Right kidney (tissue), 1 donor: ENCODE measurements at regions not wholly inside any gene's neighbourhood (a gene's known extent, or its start where the extent isn't known, plus 50 kb on each side); places are given as distances from the start of the nearest gene placed in this dataset.

Source experiments
- DNase-seq: peaks from one replicate; pipeline ENCODE4 v3.0.0-alpha.2; 2016

DNA sequence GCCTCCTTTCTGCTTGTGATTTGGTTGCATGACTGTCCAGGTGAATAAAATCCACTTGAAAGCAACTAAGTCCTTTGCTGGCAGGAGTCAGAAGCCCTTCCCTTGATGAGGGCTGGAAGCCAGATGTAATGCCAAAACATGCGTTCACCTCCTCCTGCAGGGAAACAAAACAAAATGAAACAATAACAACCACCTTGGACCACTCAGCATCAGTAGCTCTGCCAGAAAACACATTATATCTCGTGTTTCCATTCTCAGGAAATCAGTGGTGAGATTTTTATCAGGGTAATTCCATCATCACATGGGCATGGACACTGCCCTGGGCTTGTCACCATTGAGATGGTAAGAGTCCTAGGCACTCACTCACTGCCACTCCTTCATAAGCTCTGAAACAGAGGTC is 350.3 kb upstream of the ACTBL2 start:
- no peak for DNase-seq

DNA sequence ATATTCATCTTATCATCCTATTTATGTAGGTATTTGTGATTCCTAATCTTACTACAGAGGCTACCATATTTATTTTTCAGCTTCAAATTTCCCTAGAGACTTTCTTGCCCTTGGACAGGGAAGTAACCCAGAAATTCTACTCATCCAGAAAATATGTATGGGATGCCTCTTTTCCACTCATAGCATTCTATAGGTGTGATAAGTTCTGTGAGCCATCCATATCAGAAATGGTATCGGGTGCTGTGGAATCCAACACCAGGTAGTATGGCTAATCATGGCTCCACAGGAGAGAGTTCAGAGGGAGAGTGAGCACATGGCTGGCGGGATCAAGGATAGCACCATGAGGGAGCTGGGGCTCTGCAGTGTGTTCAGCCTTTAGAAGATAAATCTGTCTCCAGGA is 349.3 kb upstream of the ACTBL2 start:
- DNase-seq: no peak

DNA sequence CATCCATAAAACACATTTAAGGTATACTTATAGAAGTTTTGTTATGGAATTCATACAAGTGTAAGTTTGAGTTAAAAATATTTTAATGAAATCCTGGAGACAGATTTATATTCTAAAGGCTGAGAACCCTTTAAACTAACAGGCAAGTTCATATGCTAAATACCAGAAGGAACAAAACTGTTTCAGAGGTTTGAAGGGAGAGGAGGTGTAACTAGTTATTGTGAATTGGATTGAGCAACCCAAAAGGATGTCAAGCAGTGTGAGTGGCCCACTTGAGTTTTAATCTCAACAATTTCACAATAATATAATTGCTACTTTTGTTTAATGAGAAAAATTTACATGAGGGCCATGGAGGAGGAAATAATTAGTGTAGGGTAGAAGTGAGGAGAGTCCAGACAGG is 348.5 kb upstream of the ACTBL2 start:
- DNase-seq: no peak

DNA sequence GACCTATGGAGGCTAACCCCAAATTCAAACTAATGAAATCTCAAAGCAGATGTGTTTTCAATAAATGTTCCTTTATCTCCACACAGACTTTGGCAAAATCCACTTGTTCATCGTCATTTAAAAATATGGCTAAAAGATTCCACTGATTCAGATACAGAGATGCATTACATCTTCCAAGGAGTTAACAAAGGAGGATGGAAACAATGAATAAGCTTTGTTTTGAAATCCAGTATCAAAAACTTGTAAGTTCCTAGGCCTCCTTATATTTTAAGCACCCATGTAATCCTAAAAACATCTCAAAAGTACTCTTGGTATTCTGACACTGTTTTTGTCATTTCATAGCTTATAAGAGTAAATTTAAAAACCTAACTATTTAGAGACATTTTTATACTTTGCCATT is 345.6 kb upstream of the ACTBL2 start:
- DNase-seq: no peak

DNA sequence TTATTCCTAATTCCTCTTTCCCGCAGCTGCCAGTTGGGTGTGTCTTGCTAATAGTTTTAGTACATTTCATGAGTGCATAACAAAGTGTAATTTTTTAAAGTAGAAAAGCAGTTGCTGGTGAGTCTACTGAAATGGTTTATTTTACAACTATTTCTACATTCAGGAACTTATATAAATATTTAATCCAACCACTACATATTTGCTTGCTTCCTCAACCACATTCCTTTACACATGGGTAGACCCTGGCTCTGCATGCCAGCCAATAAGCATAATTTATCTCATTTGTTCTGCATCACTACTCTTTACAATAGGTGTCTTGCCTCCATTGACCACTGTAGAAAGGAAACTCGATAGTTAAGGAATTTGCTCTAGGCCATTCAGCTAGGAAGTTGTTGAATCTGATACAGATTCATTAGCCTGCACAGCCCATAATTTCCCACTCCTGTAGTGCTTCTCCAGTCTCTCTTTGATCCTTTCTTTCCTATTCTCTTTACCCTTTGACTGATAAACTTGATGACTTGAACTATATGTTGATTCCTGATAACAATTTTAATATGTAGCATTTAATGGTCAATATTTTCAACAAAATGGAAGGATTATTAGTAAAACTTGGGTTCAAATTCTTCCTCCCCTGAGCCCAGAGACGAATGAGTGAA is 342.5 kb upstream of the ACTBL2 start:
- peak; percentile 25 for DNase-seq

DNA sequence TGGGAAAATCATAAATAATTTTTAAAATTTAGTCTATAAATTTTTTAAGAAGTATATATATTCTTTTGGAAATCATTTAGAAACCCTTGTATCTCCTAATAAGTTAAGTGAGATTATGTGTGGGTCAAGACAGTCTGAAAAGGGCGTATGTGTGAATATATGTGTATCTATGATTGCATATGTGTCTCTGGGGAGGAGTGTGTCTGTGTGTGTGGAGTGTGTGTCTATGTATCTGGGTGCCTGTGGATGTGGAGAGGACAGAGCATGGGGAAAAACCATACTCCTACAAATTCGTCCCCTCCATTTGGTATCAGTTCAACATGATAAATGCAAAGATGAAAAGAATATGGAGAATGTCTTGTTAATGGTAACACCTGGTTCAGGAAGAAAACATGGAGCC is 342.0 kb upstream of the ACTBL2 start:
- no peak for DNase-seq

DNA sequence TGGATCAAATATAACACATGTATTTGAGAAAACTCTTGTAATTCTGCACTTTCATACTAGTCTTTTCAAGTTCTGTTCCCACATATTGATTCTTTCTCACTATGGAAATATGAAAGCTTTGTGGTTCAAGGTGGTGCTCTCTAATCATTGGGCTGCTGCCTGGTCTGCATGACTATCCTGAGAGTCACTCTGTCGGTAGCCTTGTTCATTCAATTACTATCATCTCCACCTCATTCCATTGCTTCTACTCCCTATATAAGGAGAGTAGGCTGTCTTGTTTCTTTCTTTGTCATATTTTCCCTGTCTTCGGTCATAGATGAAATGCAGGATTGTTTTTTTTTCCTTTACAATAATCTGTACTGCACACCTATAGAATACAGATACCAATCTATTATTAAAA is 341.4 kb upstream of the ACTBL2 start:
- DNase-seq: no peak

DNA sequence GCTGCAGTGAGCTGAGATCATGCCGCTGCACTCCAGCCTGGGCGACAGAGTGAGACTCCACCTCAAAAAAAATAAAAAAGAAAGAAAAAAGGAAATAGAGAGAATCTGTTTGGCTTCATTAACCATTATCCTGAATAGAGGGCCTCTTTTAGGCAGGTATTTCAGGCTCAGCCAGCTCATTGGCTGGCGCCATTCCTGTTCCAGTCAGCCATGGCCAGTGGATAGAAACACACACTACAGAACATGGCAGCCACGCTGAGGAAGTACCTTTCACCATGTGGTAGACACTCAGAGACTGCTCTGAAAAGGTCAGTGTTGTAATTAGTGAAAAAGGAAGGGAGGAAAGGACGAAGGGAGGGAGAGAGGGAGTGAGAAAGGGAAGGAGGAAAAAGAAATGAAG is 340.0 kb upstream of the ACTBL2 start:
- DNase-seq: no peak

DNA sequence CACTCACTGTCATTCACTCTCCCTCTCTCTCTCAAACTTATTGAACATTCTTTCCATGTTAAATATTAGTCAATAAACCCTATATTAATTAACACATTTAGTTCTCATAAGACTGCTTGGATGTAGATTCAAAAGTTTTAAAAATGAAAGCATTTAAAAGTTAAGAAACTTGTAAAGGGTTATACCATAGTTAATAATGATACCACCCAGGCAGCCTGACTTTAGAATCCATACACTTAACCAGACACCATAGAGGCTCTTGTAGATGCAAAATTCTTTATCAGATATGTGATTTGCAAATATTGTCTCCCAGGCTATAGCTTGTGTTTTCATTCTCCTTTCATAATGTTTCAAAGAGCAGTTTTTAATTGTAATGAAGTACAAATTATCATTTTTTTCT is 335.8 kb upstream of the ACTBL2 start:
- no peak for DNase-seq

DNA sequence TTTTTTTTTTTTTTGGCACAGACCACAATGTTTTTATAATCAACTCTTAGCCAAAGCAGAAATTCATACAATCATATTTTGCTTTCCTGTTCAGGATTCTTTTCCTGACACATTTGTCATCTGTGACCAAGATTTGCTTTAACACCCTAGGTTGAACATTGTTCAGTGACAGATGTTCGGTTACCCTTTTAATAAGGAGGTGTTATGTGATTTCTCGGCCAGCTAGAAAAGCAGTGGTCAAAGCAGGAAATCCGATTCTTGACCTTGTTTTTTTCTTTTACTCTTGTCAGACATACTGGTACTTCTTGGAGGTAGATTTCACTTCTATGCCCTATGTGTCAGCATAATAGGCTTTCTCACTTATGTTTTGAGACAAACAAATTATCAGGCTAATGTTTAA is 335.3 kb upstream of the ACTBL2 start:
- no peak for DNase-seq

DNA sequence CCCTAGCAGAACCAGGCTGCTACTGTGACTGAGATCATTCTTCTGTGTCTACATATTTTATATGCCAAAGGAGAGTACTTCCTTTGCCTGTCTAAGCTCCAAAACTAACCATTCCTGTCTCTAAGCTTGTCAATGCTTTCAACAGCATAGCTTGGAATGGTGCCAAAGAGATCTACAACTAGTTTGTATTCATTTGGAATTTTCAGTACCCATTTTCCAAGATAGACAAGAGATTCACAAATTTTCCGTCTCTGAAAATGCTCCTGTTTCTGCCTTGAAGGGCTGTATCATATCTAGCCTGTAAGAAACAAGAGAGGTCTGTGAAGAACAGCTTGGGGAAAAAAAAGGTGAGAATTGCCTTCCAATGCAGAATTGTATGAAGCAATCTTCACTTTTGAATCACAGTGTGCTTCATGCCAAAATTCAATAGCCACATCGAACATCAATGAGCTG is 334.4 kb upstream of the ACTBL2 start:
- DNase-seq: no peak

DNA sequence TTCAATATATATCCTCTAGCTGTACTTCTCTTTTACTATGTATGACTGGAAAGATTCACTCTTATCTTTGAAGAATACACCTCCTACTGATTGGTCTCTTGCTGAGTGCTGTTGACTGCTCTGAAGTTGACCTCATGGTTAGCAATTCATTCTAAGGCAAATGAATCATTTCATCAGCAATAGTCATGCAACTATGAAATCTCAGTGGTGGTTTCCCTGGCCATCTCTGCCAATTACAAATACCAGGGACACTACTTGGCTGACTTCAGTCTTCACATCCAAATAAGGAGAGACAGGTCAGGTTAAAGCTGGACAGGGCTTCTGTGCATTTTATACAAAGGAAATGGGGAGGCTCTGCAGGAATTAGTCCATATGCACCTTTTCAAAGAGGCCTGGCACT is 333.5 kb upstream of the ACTBL2 start:
- DNase-seq: no peak

DNA sequence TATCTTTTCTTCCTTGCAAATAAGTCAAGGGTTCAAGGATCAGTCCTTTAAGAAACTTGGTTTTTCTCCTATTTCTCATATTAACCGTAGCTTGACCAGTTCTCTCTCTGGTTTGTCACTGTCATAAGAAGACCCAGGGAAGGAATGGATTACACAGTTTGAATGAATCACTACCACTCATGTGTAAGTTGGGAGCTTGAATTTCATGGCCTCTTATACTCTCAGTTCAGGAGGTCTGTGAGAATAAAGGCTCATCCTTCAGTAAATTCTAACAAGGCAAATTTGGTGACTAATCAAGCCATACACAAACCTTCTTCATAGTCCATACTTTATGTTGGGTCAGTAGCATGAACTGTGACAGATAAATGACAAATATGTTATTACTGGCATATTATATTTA is 323.1 kb upstream of the ACTBL2 start:
- no peak for DNase-seq

DNA sequence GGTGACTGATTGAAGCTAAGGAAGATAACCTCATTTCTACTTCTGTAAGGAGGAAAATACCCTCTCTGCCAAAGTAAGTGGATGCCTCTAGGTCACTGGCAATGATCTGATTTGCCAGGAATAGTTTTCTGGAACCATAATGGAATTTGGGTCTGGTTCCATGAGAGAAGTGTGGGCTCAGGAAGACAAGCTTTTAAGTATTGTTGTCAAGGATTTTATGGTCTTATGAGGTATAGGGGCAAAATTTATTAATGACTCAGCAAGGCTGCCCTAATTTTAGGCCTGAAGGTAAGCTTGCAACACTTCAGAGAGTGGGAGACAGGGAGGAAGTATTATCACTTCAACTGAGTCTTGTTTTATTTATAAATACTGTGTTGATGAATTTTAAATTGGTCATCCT is 322.6 kb upstream of the ACTBL2 start:
- no peak for DNase-seq

DNA sequence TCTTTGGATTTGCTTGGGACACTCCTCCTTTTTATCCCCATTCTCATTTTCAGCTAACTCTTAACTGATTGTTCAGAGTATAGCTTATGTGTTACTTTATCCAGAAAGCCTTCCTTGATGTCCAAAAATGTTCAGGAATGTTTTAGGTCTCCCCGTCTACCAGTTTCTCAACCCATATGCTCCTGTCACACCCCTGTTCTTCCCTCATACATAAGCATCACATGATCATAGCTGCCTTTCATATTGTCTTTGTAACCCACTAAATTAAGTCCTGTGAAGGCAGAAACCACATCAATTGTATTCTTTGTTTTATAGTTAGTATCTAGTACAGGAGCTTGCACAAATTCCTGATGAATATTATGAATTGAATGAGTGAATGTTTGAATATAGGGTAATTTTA is 321.9 kb upstream of the ACTBL2 start:
- no peak for DNase-seq

DNA sequence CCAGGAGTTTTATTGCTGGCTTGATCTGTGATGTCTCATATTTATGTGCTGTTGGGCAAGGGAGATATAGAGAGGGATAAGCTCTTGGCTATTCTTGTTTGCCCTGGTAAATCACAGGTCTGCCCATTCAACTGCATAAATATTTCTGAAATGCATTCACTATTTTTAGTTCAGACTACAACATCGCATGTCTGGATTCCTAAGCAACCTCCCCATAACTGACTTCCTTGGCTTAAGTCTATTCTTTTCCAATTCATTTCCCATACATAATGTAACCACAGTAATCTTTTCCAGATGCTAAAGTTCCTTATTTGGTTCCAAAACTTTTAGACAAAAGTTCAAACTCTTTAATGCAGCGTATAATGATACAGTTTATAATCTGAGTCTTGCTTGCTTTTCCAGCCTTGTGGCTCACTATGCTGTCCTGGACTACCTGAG is 321.4 kb upstream of the ACTBL2 start:
- DNase-seq: no peak

DNA sequence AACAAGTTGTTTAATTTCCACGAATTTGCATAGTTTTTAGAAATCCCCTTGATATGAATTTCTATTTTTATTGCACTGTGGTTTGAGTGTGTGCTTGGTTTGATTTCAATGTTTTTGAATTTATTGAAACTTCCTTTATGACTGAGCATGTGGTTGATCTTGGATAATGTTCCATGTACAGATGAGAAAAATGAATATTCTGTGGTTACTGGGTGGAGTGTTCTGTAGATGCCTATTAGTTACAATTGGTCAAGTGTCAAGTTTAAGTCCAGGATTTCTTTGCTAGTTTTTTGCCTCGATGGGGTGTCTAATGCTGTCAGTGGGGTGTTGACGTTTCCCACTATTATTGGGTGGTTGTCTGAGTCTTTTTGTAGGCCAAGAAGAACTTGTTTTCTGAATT is 319.5 kb upstream of the ACTBL2 start:
- no peak for DNase-seq

DNA sequence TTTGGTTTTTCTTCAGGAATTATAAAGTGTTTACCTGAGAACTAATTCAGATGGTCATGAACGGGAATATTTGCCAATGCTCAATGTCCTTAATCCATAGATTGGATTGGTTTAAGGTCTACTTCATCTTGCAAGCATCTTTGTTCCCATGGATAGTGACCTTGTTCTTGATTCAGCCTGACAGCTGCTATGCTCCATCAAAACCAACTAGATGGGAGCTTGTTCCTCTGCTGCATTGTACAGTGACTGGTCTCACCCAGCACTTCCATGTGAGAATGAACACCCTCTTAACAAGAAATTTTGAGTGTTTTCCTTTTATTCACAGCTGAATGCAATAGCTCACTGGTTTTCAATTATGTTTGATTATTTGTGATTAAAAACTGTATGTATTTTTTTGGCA is 312.6 kb upstream of the ACTBL2 start:
- DNase-seq: no peak

DNA sequence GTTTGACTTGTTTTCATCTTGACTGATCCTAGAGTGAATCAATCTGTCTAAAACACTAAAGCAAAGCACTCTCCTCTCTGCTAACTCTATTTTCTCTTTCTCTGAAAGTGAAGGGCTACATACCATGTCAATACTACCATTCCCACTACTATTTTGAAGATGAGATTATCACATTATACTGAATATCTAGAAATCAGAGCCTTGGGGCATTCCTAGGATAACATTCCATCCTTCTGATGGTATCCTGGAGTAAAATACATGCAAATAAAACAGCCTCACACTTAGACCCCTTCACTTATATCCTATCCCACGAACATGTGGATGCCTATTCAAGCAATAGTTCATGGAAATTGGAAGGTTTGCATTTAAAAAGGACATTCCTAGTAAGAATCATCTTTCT is 309.3 kb upstream of the ACTBL2 start:
- DNase-seq: no peak

DNA sequence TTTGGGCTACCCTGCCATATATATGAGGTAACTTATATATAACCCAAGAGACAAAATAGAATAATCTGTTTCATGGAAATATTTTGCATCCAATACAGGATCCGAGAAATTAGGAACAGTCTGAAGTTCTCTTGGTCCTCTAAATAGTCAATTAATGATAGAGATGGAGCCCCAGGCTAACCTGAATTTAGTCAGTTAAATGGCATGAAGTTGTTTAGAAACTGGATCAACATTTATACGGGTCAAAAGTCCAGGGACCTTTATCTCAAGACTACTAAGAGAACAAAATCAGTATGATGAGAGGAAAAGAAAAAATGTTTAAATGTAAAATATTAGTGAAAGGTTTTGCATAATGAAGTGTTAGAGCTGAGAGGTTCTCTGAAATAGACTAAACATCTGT is 303.3 kb upstream of the ACTBL2 start:
- DNase-seq: no peak

DNA sequence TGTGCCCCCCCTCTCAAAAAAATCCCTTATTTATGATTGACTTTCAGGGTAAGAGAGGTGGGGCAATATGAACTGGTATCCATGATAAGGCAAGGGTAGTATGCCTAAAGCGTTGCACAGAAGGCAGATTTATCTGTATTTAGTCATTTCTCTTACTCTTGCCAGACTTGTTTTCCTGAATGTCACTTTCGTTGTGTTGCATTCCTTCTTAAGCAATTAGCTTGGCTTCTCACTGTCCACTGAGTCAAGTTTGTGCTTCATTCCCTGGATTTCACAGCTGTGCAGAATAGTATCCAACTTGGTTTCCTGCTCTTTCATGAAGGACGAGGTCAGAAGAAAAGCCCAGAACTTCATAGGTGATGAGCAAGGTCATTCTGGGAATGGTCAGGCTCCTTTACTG is 301.5 kb upstream of the ACTBL2 start:
- DNase-seq: no peak

DNA sequence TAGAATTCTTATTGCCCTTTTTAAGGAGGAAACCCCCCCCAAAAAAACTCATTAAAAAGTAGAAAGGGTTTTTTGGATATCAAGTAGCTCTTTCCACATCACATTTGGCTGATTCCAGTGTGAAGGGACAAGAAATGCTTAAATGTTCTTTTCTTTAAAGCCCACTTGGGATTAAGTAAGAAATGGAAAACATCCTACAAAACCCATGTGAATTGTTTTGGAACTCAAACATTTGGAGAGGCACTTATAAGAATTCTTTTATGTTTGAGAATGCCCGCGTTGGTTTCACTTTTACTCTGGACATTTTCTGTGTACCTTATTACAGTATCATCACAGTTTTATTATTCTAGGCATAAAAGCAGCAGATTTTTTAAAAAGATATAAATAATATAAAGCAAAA is 301.1 kb upstream of the ACTBL2 start:
- no peak for DNase-seq

DNA sequence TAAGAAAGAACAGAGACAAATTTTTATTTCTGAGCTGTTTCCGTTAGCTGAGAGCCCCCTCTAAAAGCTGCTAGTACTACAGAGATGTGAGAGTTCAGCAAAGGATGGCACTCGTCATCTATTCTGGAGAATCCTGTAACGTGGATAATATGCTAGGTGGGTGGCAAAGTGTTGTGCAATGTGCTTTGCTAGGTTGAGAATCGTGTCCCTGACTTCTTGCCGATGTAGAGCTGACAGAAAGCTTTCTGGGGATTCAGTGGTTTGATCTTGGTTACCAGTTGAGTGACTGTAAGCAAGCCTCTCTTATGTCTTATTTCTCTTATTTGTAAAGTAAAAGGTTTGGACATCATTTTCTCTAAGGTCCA is 298.3 kb upstream of the ACTBL2 start:
- DNase-seq: no peak

DNA sequence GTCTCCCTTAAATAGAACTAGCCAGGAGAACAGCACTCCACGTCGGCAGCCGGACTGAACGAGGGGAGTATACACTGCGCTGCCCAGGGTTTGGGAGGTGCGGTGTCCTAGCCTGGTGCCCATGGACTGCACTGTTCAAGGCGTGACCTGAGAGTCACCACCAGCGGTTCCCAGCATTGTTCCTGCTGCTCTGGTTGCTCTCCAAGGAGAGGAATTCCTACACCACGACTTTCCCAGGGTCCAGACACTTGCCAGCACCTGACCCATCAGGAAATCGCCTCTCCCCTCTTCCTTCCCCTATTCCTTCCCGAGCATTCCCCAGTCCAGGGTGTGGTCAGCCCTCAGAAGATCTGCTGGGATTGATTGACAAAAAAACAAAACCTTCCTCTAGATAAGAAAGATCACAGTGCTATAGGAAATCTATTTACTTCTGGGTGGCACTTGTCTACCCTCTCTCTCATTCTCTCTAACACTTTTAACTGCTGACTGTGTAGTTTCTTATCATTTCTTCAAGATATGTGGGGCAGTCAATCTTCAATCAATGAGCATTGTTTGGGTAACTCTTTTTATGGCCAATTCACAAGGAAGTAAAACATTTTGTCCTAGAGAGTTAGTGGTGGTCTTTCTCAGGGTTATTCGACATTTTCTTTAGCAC is 297.8 kb upstream of the ACTBL2 start:
- no peak for DNase-seq
